Fibroblast of the aortic adventitia (primary cell): ENCODE measurements at regions not wholly inside any gene's neighbourhood (a gene's known extent, or its start where the extent isn't known, plus 50 kb on each side); places are given as distances from the start of the nearest gene placed in this dataset.

Experiments
- DNase-seq: peaks from one replicate; pipeline ENCODE4 v3.0.0-alpha.2; 2010; ENCODE audit warnings: low read depth
- H3K4me3 ChIP-seq: 2 replicates; pipeline ENCODE4 v1.5.1; 2011; ENCODE audit warnings: low read depth, mild to moderate bottlenecking, control low read depth, low read length, moderate library complexity
- CTCF ChIP-seq: IDR thresholded peaks from 2 replicates; pipeline ENCODE4 v1.5.1; 2011; ENCODE audit warnings: mild to moderate bottlenecking, low read length, control low read depth, inconsistent platforms; ENCODE audit not compliant: insufficient read depth

GRCh38 chr13:64871742-64872141 lies 2358.4 kb downstream of the PCDH9 start:
- TF ChIP-seq CTCF, result no peak
- peak; percentile 2 for DNase-seq
- no peak overlapping the region for H3K4me3 ChIP-seq

DNA sequence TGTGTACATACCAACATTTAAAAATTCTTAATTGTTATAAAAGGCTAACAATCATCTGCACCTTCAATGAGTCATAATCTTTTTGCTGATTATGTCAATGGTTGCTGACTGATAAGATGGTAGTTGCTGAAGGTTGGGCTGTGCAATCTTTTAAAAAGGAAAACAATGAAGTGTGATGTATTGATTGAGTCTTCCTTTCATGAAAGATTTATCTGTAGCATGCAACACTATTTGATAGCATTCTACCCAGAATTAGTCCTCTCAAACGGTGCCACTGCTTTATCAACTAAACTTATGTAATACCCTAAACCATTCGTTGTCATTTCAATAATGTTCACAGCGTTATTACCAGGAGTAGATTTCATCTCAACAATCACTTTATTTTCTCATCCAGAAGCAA lies 2360.6 kb downstream of the PCDH9 start:
- no peak for DNase-seq
- H3K4me3 ChIP-seq, result no peak overlapping the region
- no peak for TF ChIP-seq CTCF

DNA sequence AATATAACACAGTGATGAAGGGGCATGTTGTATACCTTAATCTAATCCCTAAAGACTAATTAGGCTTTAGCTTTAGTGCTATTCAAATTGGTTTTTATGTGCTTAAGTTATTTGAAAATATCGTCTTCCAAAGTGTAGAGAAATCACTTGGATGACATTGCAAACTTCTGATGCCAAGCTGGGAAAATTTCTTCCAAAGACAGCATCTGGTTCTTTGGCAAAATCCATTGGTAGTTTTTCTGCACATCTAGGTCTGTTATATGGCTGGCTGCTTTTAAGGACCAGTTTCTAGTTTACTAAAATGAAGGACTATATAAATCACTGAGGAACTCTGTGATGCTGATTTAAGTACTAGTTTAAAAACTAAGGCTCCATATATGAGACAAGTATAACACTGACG lies 2362.3 kb downstream of the PCDH9 start:
- no peak for DNase-seq
- TF ChIP-seq CTCF, result no peak
- H3K4me3 ChIP-seq, result no peak overlapping the region

GRCh38 chr13:64866331-64866730 lies 2363.8 kb downstream of the PCDH9 start:
- no peak for TF ChIP-seq CTCF
- no peak for DNase-seq
- no peak overlapping the region for H3K4me3 ChIP-seq

DNA sequence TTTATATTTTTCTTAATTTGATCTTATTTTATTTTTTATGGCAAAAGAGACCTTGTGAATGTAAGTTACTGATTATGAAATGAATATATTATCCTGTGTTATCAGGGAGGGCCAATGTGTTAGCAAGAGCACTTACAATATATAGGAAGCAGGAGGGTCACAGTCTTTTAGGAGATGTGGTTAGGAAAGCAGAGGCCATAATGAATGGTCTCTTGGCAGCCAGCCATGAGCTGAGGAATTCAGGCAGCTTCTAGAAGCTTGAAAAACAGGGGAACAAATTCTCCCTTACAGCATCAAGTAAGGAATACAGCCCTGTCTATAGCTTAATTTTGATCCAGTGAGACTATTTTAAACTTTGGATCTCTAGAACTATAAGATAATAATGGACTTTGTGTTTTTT lies 2374.6 kb downstream of the PCDH9 start:
- DNase-seq, result peak; percentile 14
- no peak for TF ChIP-seq CTCF
- no peak overlapping the region for H3K4me3 ChIP-seq

- no peak for TF ChIP-seq CTCF
- DNase-seq, result no peak
- H3K4me3 ChIP-seq, result no peak overlapping the region
Measured at GRCh38 chr13:64850017-64850416, 2380.1 kb downstream of the PCDH9 start.

- H3K4me3 ChIP-seq, result no peak overlapping the region
- TF ChIP-seq CTCF, result no peak
- no peak for DNase-seq
Measured at GRCh38 chr13:64849196-64849595, 2380.9 kb downstream of the PCDH9 start.
